Upper lobe of left lung (tissue), 4 donors: ENCODE measurements at regions not wholly inside any gene's neighbourhood (a gene's known extent, or its start where the extent isn't known, plus 50 kb on each side); places are given as distances from the start of the nearest gene placed in this dataset.

Source experiments
- EP300 ChIP-seq, 4 donors: sonication (generic); formaldehyde crosslinking; IDR thresholded peaks; one replicate each; pipeline ENCODE4 v1.5.1; 2017; ENCODE audit warnings: antibody characterized with exemption in 4 of 4, control low read depth in 2 of 4
- POLR2A ChIP-seq, 4 donors: fragments of 450-650 bp; IDR thresholded peaks; one replicate each; pipeline ENCODE4 v1.5.1; 2016 to 2017; ENCODE audit warnings: antibody characterized with exemption in 4 of 4, mild to moderate bottlenecking in 2 of 4
- TF ChIP-seq, protein P1 (sequence below), 6 experiments: fragments of 450-650 bp in 4 of 6; fragments of 200-600 bp in 2 of 6; sonication (generic) in 2 of 6; IDR thresholded peaks; one replicate each; pipeline ENCODE4 v1.5.1; 2016 to 2019; ENCODE audit warnings: antibody characterized with exemption in 6 of 6

DNA sequence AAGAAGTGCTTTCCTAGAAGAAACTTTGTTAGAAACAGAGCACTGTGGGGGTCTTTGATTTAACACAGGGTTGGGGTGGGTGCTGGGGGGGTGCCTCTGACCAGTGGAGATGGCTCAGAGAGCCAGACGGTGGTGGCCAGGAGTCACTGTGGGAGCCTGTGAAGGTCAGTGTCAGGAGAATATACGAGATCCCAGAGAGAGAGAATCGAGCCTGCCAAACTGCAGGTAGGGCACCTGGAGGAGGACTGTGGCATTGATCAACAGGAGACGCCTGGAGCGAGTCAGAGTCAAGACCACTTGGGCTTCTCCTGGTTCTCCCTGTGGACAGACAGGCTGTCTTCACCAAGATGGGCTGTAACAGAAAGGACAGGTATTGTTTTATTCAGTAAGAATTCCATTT, 136.5 kb upstream of the TWIST2 start:
- TF ChIP-seq EP300 (IDR thresholded peaks at IDR 0.05) = no peak
- TF ChIP-seq, protein P1, sequence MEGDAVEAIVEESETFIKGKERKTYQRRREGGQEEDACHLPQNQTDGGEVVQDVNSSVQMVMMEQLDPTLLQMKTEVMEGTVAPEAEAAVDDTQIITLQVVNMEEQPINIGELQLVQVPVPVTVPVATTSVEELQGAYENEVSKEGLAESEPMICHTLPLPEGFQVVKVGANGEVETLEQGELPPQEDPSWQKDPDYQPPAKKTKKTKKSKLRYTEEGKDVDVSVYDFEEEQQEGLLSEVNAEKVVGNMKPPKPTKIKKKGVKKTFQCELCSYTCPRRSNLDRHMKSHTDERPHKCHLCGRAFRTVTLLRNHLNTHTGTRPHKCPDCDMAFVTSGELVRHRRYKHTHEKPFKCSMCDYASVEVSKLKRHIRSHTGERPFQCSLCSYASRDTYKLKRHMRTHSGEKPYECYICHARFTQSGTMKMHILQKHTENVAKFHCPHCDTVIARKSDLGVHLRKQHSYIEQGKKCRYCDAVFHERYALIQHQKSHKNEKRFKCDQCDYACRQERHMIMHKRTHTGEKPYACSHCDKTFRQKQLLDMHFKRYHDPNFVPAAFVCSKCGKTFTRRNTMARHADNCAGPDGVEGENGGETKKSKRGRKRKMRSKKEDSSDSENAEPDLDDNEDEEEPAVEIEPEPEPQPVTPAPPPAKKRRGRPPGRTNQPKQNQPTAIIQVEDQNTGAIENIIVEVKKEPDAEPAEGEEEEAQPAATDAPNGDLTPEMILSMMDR (IDR thresholded peaks at IDR 0.05) = no peak
- no peak for TF ChIP-seq POLR2A (IDR thresholded peaks at IDR 0.05)
